RWPE2 (cell line): ENCODE measurements at regions not wholly inside any gene's neighbourhood (a gene's known extent, or its start where the extent isn't known, plus 50 kb on each side); places are given as distances from the start of the nearest gene placed in this dataset.

Experiments
- ATAC-seq: fragments of 200-7000 bp; cut with Tn5 transposase; 3 replicates; pipeline ENCODE4 v1.9.1; 2021; ENCODE audit warnings: low read depth
- DNase-seq: peaks from one replicate; pipeline ENCODE4 v3.0.0-alpha.2; 2020; ENCODE audit warnings: low spot score
- H3K27ac ChIP-seq: fragments of 450-650 bp; 2 replicates; pipeline ENCODE4 v1.5.1; 2017; ENCODE audit warnings: mild to moderate bottlenecking; ENCODE audit not compliant: poor library complexity, severe bottlenecking
- H3K27me3 ChIP-seq: fragments of 250-450 bp; sonication (Bioruptor Pico); 2 replicates; pipeline ENCODE4 v1.5.1; 2021; ENCODE audit warnings: mild to moderate bottlenecking, moderate library complexity; ENCODE audit not compliant: insufficient read depth, poor library complexity, severe bottlenecking
- H3K36me3 ChIP-seq: fragments of 250-450 bp; sonication (Bioruptor Pico); 2 replicates; pipeline ENCODE4 v1.5.1; 2020; ENCODE audit warnings: low read depth, mild to moderate bottlenecking, moderate library complexity
- H3K4me1 ChIP-seq: fragments of 250-450 bp; sonication (Bioruptor Pico); 2 replicates; pipeline ENCODE4 v1.5.1; 2021; ENCODE audit warnings: mild to moderate bottlenecking, moderate library complexity; ENCODE audit not compliant: insufficient read depth, poor library complexity, severe bottlenecking
- H3K4me3 ChIP-seq: fragments of 250-450 bp; sonication (Bioruptor Pico); 2 replicates; pipeline ENCODE4 v1.5.1; 2021; ENCODE audit warnings: mild to moderate bottlenecking, moderate library complexity; ENCODE audit not compliant: severe bottlenecking
- H3K9me3 ChIP-seq: fragments of 250-450 bp; sonication (Bioruptor Pico); 2 replicates; pipeline ENCODE4 v1.5.1; 2021; ENCODE audit warnings: mild to moderate bottlenecking, moderate library complexity; ENCODE audit not compliant: severe bottlenecking
- CTCF ChIP-seq: fragments of 450-650 bp; IDR thresholded peaks from one replicate; pipeline ENCODE4 v1.5.1; 2017; ENCODE audit warnings: mild to moderate bottlenecking, moderate library complexity; ENCODE audit not compliant: poor library complexity, severe bottlenecking

- H3K4me3 ChIP-seq = no peak overlapping the region
- H3K27me3 ChIP-seq = no peaks in the 10 kb centered on the region
- DNase-seq = no peak
- no peak overlapping the region for H3K27ac ChIP-seq
- H3K4me1 ChIP-seq = peaks cover 6% of the 10 kb centered on the region
- no peak for ATAC-seq
- TF ChIP-seq CTCF = no peak
- no peaks in the 10 kb centered on the region for H3K9me3 ChIP-seq
- H3K36me3 ChIP-seq = 0 out of 2 replicates have a peak, but pooled peaks cover 3% of the 10 kb centered on the region
These were observed 432.4 kb downstream of the SOX9 start for GRCh38 chr17:72553051-72553755.

- no peak for TF ChIP-seq CTCF
- Histone ChIP-seq H3K36me3 (0 out of 2 replicates have a peak, but pooled peaks cover 1% of the 10 kb centered on the region), H3K27me3 (no peaks in the 10 kb centered on the region), H3K4me3 (no peak overlapping the region), H3K4me1 (peaks cover 6% of the 10 kb centered on the region), H3K27ac (no peak overlapping the region), H3K9me3 (no peaks in the 10 kb centered on the region)
- ATAC-seq (no peak), DNase-seq (no peak)
These were observed 433.7 kb downstream of the SOX9 start for GRCh38 chr17:72554508-72554907.

GRCh38 chr17:72555052-72555451 lies 434.2 kb downstream of the SOX9 start:
- H3K9me3 ChIP-seq = no peaks in the 10 kb centered on the region
- no peak for DNase-seq
- no peak; the same call in 2 of the 3 replicates for ATAC-seq

GRCh38 chr17:72556944-72557826 lies 436.4 kb downstream of the SOX9 start:
- Histone ChIP-seq H3K36me3 (no peaks in the 10 kb centered on the region), H3K9me3 (no peaks in the 10 kb centered on the region), H3K4me3 (no peak overlapping the region), H3K27me3 (no peaks in the 10 kb centered on the region), H3K27ac (no peak overlapping the region), H3K4me1 (peaks cover 6% of the 10 kb centered on the region)
- DNase-seq (peak; percentile 83), ATAC-seq (peak; percentile 52)
- TF ChIP-seq CTCF = peak; percentile 88

More at GRCh38 chr17:72555052-72555451, 434.2 kb downstream of the SOX9 start:
- TF ChIP-seq CTCF = no peak
- Histone ChIP-seq H3K27me3 (no peaks in the 10 kb centered on the region), H3K4me3 (no peak overlapping the region), H3K4me1 (peaks cover 6% of the 10 kb centered on the region), H3K27ac (no peak overlapping the region), H3K36me3 (no peaks in the 10 kb centered on the region)
